Mesendoderm (in vitro differentiated cells): ENCODE measurements at regions not wholly inside any gene's neighbourhood (a gene's known extent, or its start where the extent isn't known, plus 50 kb on each side); places are given as distances from the start of the nearest gene placed in this dataset.

Experiments
- DNase-seq: peaks from one replicate; pipeline ENCODE4 v3.0.0; 2013
- H2AK5ac ChIP-seq: 2 replicates; pipeline ENCODE4 v1.6.1; 2013; ENCODE audit warnings: low read length, inconsistent platforms
- H2BK120ac ChIP-seq: 2 replicates; pipeline ENCODE4 v1.6.1; 2013; ENCODE audit warnings: low read depth, mild to moderate bottlenecking, low read length, moderate library complexity, mixed read lengths
- H2BK15ac ChIP-seq: replicated peaks from 2 replicates; pipeline ENCODE4 v1.6.1; 2013; ENCODE audit warnings: low read depth, mild to moderate bottlenecking, moderate library complexity
- H2BK5ac ChIP-seq: 2 replicates; pipeline ENCODE4 v1.6.1; 2013; ENCODE audit warnings: low read length, inconsistent platforms
- H3K18ac ChIP-seq: 2 replicates; pipeline ENCODE4 v1.6.1; 2013; ENCODE audit warnings: mild to moderate bottlenecking, low read length, mixed read lengths
- H3K23ac ChIP-seq: one replicate; pipeline ENCODE4 v1.6.1; 2013; ENCODE audit warnings: low read length
- H3K27ac ChIP-seq: 2 replicates; pipeline ENCODE4 v1.5.1; 2013; ENCODE audit warnings: low read depth, mild to moderate bottlenecking, inconsistent platforms, low read length, moderate library complexity
- H3K27me3 ChIP-seq: 2 replicates; pipeline ENCODE4 v1.6.1; 2013; ENCODE audit warnings: low read length, control low read depth, mild to moderate bottlenecking, inconsistent platforms; ENCODE audit not compliant: insufficient read depth, poor library complexity
- H3K36me3 ChIP-seq: 2 replicates; pipeline ENCODE4 v1.6.1; 2013; ENCODE audit warnings: low read length, inconsistent platforms; ENCODE audit not compliant: control insufficient read depth, insufficient read depth
- H3K4ac ChIP-seq: one replicate; pipeline ENCODE4 v1.6.1; 2013; ENCODE audit warnings: low read depth, mild to moderate bottlenecking, low read length, moderate library complexity
- H3K4me1 ChIP-seq: 2 replicates; pipeline ENCODE4 v1.6.1; 2013; ENCODE audit warnings: low read depth, low read length, inconsistent platforms; ENCODE audit not compliant: control insufficient read depth
- H3K4me2 ChIP-seq: 2 replicates; pipeline ENCODE4 v1.6.1; 2013; ENCODE audit warnings: low read length
- H3K4me3 ChIP-seq: 2 replicates; pipeline ENCODE4 v1.5.1; 2013; ENCODE audit warnings: mild to moderate bottlenecking, low read length
- H3K56ac ChIP-seq: one replicate; pipeline ENCODE4 v1.6.1; 2013; ENCODE audit warnings: low read length
- H3K79me1 ChIP-seq: 2 replicates; pipeline ENCODE4 v1.6.1; 2013; ENCODE audit warnings: low read length, inconsistent platforms
- H3K79me2 ChIP-seq: 2 replicates; pipeline ENCODE4 v1.6.1; 2013; ENCODE audit warnings: mild to moderate bottlenecking, low read length; ENCODE audit not compliant: control insufficient read depth, insufficient read depth
- H3K9ac ChIP-seq: 2 replicates; pipeline ENCODE4 v1.6.1; 2013; ENCODE audit warnings: low read length, inconsistent platforms
- H4K5ac ChIP-seq: one replicate; pipeline ENCODE4 v1.6.1; 2013; ENCODE audit warnings: low read length
- H4K8ac ChIP-seq: one replicate; pipeline ENCODE4 v1.6.1; 2013; ENCODE audit warnings: low read depth, mild to moderate bottlenecking, control low read depth, low read length, moderate library complexity
- WGBS: extraction: QIAGEN DNeasy Blood & Tissue Kit; methylation state at CpG from one replicate; pipeline ENCODE4 v1.1.7; 2013; ENCODE audit warnings: low lambda C conversion rate, missing lambda C conversion rate; ENCODE audit not compliant: insufficient coverage; ENCODE audit errors: extremely low coverage; 5-methylcytosine and 5-hydroxymethylcytosine counted together

GRCh38 chr16:79876332-79876730, 275.8 kb upstream of the MAF start:
- H2BK15ac ChIP-seq: no peak overlapping the region
- no peak overlapping the region for H4K5ac ChIP-seq
- no peak overlapping the region for H3K4me3 ChIP-seq
- no peak overlapping the region for H3K4ac ChIP-seq
- no peak overlapping the region for H4K8ac ChIP-seq
- no peaks in the 10 kb centered on the region for H3K4me1 ChIP-seq
- H2BK120ac ChIP-seq: no peak overlapping the region
- H3K27me3 ChIP-seq: no peaks in the 10 kb centered on the region
- H3K4me2 ChIP-seq: no peak overlapping the region
- WGBS: no CpG with 5 or more reads among the region's 3 CpGs
- H3K79me1 ChIP-seq: no peaks in the 10 kb centered on the region
- no peak for DNase-seq
- no peak overlapping the region for H3K18ac ChIP-seq
- no peak overlapping the region for H3K23ac ChIP-seq
- H3K36me3 ChIP-seq: no peaks in the 10 kb centered on the region
- no peak overlapping the region for H3K9ac ChIP-seq
- H2AK5ac ChIP-seq: no peak overlapping the region
- H3K56ac ChIP-seq: no peak overlapping the region
- H3K27ac ChIP-seq: no peak overlapping the region
- no peaks in the 10 kb centered on the region for H3K79me2 ChIP-seq
- H2BK5ac ChIP-seq: no peak overlapping the region

- no peak overlapping the region for H3K27ac ChIP-seq
- no CpG with 5 or more reads among the region's 5 CpGs for WGBS
Measured at GRCh38 chr16:79874391-79874790, 273.9 kb upstream of the MAF start.

DNA sequence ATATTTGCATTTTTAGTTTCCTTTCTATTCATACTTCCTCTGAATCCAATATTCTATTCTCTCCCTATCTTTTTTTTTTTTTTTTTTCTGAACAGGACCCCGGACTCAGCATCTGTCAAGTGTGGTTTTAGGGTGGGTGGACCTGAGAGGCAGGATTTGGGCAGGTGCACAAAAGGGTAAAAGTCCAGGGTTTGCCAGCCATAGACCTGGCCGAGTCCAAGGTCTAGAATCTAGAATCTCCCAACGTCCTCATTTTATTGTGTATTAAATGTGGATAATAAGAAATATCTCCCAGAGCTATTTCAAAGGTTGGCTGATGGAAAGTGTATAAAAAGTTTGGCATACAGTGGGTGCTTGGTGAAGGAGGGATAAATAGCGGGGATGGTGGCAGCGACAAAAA, 273.3 kb upstream of the MAF start:
- Histone ChIP-seq H2BK15ac (no peak overlapping the region), H3K4ac (no peak overlapping the region), H3K4me2 (no peak overlapping the region), H3K79me1 (no peaks in the 10 kb centered on the region), H2BK5ac (no peak overlapping the region), H3K56ac (no peak overlapping the region), H4K8ac (no peak overlapping the region), H3K79me2 (no peaks in the 10 kb centered on the region), H3K36me3 (no peaks in the 10 kb centered on the region), H3K4me3 (no peak overlapping the region), H2AK5ac (no peak overlapping the region), H3K23ac (no peak overlapping the region), H3K4me1 (no peaks in the 10 kb centered on the region), H3K27me3 (no peaks in the 10 kb centered on the region), H4K5ac (no peak overlapping the region), H3K18ac (no peak overlapping the region), H3K9ac (no peak overlapping the region), H3K27ac (no peak overlapping the region), H2BK120ac (no peak overlapping the region)
- no peak for DNase-seq
- no CpG with 5 or more reads among the region's 5 CpGs for WGBS

More at GRCh38 chr16:79874391-79874790, 273.9 kb upstream of the MAF start:
- Histone ChIP-seq H4K5ac (no peak overlapping the region), H3K27me3 (no peaks in the 10 kb centered on the region), H3K4me1 (no peaks in the 10 kb centered on the region), H3K79me1 (no peaks in the 10 kb centered on the region), H2AK5ac (no peak overlapping the region), H3K56ac (no peak overlapping the region), H2BK120ac (no peak overlapping the region), H4K8ac (no peak overlapping the region), H3K9ac (no peak overlapping the region), H3K18ac (no peak overlapping the region), H3K4me2 (no peak overlapping the region), H2BK5ac (no peak overlapping the region), H3K23ac (no peak overlapping the region), H3K79me2 (no peaks in the 10 kb centered on the region), H3K4me3 (no peak overlapping the region), H3K4ac (no peak overlapping the region), H2BK15ac (no peak overlapping the region), H3K36me3 (no peaks in the 10 kb centered on the region)
- no peak for DNase-seq

DNA sequence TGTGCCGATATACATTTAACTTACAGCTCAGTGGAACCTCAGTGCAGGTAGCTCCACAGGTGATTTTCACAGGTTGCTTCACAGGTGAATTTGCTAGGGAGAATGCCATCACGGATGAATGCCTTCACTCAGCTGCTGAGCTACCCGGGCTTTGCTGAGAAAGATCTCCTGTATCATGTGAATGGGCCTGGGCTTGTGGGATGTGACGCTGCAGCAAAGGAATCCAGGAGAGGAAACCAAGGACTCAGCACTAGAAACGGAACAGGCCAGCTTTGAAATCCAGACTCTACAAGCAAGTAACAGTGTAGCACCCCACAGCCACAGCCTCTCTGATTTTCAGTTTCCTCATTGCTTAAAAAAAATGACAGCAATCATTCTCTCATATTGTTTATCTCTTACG, 271.4 kb upstream of the MAF start:
- Histone ChIP-seq H3K9ac (no peak overlapping the region), H3K4me1 (no peaks in the 10 kb centered on the region), H3K18ac (no peak overlapping the region), H3K4me3 (no peak overlapping the region), H3K27me3 (no peaks in the 10 kb centered on the region), H3K4ac (no peak overlapping the region), H2BK120ac (no peak overlapping the region), H2BK15ac (no peak overlapping the region), H3K79me2 (no peaks in the 10 kb centered on the region), H3K56ac (no peak overlapping the region), H3K79me1 (no peaks in the 10 kb centered on the region), H2AK5ac (no peak overlapping the region), H3K27ac (no peak overlapping the region), H3K36me3 (no peaks in the 10 kb centered on the region), H4K8ac (no peak overlapping the region), H3K23ac (no peak overlapping the region), H4K5ac (no peak overlapping the region), H3K4me2 (no peak overlapping the region), H2BK5ac (no peak overlapping the region)
- DNase-seq: no peak
- WGBS: no CpG with 5 or more reads among the region's 6 CpGs

- no CpG with 5 or more reads among the region's 16 CpGs for WGBS
- Histone ChIP-seq H3K4me3 (no peak overlapping the region), H2AK5ac (no peak overlapping the region), H3K56ac (no peak overlapping the region), H3K9ac (no peak overlapping the region), H3K4me2 (no peak overlapping the region), H2BK15ac (no peak overlapping the region), H4K5ac (no peak overlapping the region), H4K8ac (no peak overlapping the region), H3K36me3 (no peaks in the 10 kb centered on the region), H3K27ac (no peak overlapping the region), H3K79me2 (no peaks in the 10 kb centered on the region), H3K4me1 (no peaks in the 10 kb centered on the region), H2BK120ac (no peak overlapping the region), H3K27me3 (no peaks in the 10 kb centered on the region), H3K18ac (no peak overlapping the region), H2BK5ac (no peak overlapping the region), H3K79me1 (no peaks in the 10 kb centered on the region), H3K23ac (no peak overlapping the region), H3K4ac (no peak overlapping the region)
- no peak for DNase-seq
Measured at GRCh38 chr16:79870016-79870886, 269.7 kb upstream of the MAF start.
